Hepatocyte (in vitro differentiated cells): ENCODE measurements at regions not wholly inside any gene's neighbourhood (a gene's known extent, or its start where the extent isn't known, plus 50 kb on each side); places are given as distances from the start of the nearest gene placed in this dataset.

Experiments
- EZH2phosphoT487 ChIP-seq: fragments of 200-600 bp; sonication (generic); IDR thresholded peaks from one replicate; pipeline ENCODE4 v1.6.1; 2018; ENCODE audit warnings: antibody characterized with exemption, mild to moderate bottlenecking, low read depth, moderate library complexity; ENCODE audit not compliant: unreplicated experiment, severe bottlenecking
- TF ChIP-seq, protein P1 (sequence below): fragments of 200-600 bp; sonication (generic); IDR thresholded peaks from 2 replicates; pipeline ENCODE4 v1.5.1; 2016; ENCODE audit warnings: antibody characterized with exemption, mild to moderate bottlenecking; ENCODE audit not compliant: poor library complexity

- TF ChIP-seq, protein P1, sequence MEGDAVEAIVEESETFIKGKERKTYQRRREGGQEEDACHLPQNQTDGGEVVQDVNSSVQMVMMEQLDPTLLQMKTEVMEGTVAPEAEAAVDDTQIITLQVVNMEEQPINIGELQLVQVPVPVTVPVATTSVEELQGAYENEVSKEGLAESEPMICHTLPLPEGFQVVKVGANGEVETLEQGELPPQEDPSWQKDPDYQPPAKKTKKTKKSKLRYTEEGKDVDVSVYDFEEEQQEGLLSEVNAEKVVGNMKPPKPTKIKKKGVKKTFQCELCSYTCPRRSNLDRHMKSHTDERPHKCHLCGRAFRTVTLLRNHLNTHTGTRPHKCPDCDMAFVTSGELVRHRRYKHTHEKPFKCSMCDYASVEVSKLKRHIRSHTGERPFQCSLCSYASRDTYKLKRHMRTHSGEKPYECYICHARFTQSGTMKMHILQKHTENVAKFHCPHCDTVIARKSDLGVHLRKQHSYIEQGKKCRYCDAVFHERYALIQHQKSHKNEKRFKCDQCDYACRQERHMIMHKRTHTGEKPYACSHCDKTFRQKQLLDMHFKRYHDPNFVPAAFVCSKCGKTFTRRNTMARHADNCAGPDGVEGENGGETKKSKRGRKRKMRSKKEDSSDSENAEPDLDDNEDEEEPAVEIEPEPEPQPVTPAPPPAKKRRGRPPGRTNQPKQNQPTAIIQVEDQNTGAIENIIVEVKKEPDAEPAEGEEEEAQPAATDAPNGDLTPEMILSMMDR: no peak
- no peak for TF ChIP-seq EZH2phosphoT487
Measured at GRCh38 chr4:157564218-157564617, 343.7 kb downstream of the GRIA2 start.
